ELF-1 (cell line): ENCODE measurements at regions not wholly inside any gene's neighbourhood (a gene's known extent, or its start where the extent isn't known, plus 50 kb on each side); places are given as distances from the start of the nearest gene placed in this dataset.
"Not testable (repeated sequence)": the region's sequence is repeated elsewhere in the genome, so short reads cannot be mapped to it uniquely, and the experiment has no call there.

Source experiments
- DNase-seq: peaks from one replicate; pipeline ENCODE4 v3.0.0-alpha.2; 2016; ENCODE audit warnings: low read depth, low spot score

DNA sequence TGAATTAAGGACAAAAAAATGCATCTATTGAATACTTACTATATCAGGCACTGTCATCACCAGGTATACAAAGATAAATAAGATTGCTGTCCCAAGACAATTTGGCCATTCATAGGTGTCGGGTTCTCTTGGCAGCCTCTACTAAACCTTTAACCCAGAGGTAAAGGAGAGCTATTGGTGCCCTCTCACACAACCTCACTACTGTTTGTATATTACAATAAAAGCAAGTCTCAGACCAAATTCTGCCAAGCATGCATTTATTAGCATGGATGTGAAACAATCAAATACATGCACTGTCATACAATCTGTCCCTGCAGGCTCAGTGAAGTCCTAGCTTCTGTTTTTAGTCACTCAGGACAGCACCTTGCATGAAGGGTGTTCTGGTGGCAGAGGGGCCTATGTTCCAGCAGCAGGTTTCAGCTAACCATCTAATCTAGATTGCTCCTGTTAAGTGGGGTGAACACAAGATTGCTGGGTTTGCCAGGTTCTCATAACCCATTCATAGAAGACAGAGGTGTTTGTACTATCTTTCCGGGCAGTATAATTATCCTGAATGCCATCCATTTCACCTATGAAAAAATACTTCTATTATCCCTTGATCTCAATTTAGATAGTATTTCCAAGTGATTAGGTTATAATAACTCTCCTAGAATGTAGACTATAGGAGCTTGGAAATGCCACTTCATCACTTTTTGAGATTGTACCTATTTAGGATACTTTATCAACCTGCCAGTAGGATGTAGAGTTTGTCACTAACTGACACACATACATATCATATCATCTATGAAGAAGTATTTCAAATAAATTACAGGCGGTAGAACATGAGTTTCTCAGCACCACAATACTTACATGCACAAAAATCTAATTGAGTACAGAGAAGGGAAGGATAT is 254.0 kb upstream of the KRR1 start:
- DNase-seq = no peak

DNA sequence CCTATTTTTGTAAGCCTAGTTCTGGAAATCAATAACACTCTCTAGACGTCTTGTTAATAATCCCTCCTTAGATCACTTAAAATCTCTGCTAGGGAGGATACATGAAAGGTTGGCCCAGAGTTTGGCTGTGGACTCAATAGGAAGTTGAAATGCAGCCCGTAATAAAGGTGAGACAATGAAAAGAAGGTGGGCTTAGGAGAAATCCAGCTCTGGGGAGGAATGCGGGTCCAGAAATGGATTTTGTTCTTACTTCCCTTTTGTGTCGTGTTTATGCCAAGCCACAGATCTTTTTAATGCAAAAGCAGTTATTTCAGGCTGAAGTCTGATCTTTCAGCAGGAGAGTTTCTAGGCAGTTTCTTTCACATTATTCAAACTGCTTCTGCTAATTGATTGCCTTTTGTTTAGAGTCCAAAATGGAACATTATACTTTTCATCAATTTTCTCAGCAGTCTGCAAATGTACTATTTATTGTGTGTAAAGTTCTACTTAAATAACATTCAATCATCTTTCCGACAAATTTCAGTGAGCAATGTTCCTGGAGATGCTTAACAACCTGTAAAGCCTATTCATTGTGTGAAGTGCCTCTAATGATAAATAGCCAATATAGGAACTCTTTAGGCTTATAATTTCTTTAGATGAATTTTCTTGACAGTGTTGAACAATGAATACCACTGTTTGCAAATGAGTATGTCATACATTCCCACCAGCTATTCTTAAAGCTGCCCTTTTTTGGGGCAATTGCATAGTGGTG is 252.9 kb upstream of the KRR1 start:
- DNase-seq = no peak

DNA sequence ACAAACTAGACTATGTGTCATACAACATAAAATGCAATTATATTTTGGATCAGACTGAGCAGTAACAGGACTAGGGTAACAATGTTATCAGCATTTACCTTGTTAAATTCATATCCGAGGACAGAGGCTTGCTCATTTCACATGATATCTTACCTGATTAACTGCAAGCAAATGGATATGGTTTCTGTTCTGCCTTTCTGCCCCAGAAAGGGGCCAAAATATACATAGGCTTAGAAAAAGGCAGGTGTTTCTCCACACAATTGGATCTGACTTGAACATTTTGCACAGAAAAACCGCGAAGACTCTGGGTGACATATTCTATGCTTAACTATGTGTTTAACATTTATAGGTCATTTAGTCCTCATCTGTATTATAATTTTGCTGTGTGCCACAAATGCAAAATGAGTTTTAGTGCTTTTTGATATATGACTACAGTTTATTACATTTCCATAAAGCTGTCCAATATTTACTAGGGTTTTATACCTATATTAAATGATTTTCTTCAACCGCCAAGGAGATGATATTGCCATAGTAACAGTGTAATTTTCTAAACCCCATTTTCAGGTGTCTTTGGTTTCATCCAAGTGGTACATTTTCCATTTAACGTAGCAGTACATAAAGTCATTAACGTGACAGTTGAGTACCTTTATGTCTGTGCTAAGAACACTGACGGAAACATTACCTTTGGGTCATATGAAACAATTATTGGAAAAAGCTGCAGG is 249.3 kb upstream of the KRR1 start:
- DNase-seq = no peak

DNA sequence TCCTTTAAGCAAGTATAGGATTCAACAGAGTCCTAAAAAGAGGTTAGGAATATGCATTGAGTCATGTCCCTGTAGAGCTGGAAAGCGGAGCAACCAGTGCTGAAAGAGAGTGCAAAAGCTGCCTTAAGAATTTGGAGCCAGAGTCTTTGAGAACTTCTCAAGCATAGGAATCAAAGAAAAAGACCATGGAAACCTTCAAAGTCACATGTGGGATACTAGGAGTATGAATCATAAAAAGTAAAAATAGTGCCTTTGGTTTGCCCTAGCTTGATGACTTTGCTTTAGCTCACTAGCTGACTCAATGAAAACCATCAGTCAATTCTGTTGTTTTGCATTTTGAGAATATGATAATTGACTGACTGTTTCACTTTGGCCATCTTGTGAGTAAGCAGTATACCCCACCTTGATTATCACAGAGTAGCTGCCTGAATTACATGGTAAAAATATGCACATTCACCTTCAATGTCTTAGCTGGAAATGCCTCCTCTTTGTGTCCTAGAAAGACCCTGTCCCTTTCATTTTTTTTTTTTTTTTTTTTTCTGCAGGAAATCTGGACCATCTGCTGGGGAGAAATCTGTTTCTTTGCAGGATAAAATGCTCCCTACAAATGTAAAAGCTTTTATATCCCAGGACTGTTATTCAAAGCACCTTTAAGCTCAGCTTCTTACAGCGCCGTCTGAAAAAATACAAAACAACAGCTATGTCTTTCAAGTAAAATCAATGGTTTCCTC is 248.6 kb upstream of the KRR1 start:
- no peak for DNase-seq

DNA sequence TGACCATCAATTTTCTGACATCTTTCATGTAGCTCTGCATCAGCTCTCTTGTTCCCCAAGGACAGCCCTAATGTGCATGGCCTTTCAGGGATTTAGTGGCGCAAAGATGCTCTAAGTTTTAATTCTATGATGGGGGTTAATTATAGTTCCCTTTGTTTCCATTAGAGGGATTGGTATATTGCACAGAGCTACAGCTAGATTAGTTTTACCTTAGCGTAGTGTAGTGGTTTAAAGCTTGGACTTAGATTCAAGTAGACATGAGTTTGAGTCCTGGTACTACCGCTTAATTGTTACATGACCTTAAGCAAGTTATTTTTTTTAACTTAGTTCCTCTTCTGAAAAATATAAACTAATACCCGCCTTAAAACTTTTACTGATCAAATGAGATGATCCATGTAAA is 247.8 kb upstream of the KRR1 start:
- no peak for DNase-seq

DNA sequence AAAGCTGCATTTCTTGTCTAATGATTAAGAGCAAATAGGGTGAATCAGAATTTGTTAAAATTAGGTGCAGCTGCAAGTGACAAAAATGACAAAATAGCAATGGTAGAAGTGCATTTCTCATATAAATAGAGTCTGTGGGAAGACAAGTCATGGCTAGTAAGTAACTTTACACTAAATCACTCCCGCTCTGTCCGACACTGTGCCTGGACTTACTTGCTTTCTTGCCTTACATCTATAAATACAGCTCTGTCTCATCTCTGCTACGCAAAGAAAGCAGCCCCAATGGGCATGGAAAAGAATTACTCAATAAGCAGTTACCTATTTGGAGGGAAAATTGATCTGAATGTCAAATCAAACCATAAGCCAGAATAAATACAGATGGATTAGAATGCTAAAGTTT is 245.4 kb upstream of the KRR1 start:
- no peak for DNase-seq

DNA sequence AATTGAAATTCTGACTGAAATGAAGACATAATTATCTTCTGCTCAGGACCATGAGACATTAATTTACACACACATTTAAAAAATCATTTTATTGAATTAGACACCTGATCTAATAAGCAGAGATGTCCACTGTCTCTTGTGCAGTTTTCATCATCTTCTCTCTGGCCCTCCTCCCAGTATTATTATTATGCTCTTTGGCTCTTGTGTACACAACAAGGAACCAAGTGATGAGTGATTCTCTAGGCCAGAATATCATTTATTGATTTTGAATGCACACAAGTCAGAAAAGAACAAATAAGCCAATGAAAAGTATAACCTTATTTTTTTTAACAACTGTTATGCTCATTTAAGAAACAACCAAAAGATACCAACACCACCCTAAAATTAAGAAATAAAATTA is 244.7 kb upstream of the KRR1 start:
- no peak for DNase-seq

DNA sequence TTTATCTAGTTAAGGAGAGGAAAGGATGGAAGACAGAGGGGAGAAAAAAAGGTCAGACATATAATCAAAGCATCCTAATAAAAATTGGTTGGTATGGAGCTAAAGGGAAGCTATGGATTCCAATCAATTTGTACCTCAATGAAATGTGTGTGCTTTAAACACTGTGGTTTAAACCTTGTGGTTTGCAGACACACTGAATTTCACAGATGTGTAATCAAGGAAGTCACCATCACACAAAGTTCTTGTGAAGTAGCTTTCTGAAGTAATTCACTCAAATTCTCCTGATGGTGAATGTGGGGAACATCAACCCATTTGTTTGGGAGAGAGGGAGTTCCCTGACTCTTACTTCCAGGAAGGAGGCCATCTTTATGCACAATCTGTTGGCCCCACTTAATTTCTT is 243.3 kb upstream of the KRR1 start:
- DNase-seq = no peak

DNA sequence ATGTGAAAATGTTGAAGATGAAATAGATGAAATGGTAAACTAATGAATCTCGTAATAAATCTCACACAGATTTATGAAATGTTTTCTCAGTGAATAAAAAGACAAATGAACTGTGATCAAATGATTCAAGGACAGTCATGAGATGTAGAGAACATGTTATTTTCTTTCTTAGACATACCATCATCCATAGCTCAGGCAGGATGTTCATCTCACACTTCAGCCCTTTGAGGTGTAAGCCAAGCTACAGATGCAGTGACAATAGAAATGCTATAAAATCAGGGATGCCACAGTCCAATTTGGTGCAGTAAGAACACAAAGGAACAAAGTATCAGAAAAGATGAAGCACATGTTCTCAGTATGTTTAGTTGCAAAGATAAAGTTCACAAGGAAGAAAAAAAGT is 242.7 kb upstream of the KRR1 start:
- DNase-seq = no peak

DNA sequence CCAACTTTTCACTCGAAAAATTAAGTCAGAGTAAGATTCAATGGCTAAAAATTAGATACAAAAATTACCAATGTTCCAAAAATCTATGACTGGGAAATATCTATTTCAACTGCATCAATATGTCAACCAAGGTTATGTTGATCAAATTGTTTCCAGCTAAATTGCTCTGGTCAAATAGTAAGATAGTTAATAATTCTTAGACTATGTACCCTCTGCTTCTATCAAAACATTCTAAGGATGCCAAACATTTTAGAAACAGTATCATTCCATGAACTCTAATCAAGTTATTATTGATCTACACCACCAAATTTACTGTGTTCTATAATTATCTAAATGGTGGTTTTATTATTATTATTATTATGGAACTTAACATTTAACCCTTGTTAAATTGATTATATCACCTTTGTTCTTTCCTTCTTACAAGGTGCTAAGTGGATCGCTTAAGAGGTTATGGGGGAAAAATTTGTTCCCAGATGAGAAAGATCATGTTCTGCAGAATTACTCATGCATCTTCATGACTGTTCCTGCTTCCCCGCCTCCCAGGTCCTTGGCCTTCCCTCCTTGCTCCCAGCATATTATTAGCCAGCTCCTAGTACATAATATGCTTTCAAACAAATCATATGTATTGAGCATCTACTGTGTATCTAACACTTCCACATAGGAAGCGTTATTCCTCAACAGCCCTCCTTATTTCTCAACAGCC is 240.5 kb upstream of the KRR1 start:
- DNase-seq = no peak

DNA sequence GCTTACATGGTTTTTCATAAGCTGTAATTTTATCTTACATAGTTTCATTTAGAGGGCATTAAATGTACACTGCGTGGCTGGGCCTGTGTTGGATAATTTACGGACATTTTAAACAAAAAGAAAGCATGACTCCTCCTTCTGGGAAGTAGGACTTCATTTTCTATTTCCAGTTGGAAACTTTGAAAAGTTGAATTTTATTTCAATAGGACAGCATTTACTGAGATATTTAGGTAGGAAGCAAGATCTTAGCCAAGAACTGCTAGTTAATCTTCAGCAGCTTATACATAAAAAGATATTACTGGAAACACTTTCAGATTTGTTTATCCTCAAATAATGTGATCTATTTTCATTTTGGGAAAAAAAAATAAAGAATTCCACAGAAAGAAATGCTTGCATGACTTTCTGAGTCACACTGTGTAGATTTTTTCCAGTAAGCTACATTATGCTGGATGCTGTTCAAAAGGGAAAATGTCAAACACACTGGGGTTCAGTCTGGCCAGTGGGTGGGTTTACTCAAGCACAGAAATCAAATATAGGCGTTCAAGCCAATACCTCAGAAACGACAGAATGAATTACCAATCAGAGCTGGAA is 239.4 kb upstream of the KRR1 start:
- no peak for DNase-seq

DNA sequence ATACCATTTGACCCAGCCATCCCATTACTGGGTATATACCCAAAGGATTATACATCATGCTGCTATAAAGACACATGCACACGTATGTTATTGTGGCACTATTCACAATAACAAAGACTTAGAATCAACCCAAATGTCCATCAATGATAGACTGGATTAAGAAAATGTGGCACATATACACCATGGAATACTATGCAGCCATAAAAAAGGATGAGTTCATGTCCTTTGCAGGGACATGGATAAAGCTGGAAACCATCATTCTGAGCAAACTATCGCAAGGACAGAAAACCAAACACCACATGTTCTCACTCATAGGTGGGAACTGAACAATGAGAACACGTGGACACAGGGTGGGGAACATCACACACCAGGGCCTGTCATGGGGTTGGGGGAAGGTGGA is 237.6 kb upstream of the KRR1 start:
- DNase-seq = not testable (repeated sequence)

DNA sequence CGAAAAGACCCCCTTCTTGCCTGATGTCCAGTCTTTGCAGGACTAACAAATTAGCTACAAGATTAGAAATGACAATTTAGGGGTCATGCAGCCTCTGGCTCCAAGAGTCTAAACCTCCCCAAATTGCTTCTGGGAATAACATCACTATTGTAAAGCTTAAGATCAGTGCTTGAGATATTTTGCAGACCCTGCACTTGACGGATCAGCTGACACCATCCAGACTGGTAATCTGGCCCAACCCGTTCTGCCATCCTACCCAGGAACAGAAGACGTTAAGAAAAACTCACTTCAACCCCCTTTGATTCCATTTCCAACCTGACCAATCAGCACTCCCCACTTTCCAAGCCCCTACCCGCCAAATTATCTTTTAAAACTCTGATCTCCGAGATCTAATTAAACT is 236.7 kb upstream of the KRR1 start:
- peak; percentile 26 for DNase-seq

DNA sequence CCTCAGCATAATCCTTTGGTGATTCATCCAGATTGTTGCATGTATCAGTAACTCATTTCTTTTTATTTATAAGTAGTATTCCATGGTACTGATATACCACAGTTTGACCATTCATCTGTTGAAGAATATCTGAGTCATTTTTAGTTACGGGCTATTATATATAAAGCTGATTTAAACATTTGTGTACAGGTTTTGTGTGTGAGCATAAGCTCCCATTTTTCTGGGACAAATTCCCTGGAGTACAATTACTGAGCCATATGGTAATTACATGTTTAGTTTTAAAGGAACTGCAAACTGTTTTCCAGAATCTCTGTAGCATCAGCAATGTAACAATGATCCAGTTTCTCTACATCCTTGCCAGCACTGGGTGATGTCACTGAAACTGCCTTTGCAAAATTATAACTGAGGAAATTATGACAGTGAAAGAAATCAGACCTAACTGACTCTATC is 236.2 kb upstream of the KRR1 start:
- no peak for DNase-seq

DNA sequence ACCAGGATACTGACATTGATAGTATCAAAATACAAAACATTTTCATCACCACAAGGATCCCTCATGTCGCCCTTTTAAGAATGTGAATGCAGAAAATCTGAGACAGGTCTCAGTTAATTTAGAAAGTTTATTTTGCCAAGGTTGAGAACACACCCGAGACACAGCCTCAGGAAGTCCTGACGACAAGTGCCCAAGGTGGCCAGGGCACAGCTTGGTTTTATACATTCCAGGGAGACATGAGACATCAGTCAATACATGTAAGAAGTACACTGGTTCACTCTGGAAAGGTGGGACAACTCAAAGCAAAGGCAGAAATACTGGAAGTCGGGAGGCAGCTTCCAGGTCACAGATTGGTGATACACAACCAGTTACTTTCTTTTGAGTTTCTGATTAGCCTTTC is 235.2 kb upstream of the KRR1 start:
- DNase-seq = no peak

DNA sequence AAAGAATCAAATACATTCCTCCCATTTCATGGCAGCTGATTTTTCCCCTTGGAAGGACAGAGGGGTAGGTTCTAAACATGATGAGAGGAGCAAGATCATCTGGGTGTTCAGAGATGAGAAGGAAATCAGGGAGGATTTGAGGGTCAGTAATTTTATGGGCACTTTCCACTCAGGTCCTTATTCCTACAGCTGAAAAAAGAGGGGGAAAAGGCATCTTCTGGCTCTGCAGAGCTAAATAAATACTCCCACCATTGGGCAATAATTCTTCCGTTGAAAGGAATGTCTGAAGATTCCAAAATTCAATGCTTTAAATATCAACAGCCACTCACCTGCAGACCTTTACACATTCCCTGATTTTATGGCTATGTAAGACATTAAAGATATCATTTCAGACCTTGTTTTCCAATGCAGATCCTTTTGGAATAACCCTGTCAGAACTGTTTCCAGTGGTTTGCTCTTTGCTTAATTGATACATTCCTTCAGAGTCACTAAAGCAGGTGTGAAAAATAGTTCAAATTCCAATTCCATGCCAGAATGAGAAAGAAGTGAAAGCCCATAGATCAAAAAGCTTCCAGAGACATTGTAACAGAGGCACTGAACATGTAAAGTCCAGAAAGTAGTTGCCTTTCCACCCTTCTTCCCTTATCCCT is 233.3 kb upstream of the KRR1 start:
- no peak for DNase-seq

DNA sequence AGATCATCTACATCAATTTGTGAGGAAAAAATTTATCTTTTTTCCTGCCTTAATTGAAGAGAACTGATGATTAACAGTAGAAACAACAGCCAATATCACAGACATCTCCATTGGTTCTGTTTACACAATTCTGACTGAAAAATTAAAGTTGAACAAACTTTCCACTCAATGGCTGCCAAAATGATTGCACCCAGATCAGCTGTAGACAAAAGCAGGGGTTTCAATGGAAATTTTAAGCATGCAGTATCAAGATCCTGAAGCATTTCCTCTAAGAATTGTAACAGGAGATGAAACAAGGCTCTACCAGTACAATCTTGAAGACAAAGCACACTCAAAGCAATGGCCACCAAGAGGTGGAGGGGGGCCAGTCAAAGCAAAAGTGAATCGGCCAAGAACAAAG is 231.6 kb upstream of the KRR1 start:
- DNase-seq = no peak

DNA sequence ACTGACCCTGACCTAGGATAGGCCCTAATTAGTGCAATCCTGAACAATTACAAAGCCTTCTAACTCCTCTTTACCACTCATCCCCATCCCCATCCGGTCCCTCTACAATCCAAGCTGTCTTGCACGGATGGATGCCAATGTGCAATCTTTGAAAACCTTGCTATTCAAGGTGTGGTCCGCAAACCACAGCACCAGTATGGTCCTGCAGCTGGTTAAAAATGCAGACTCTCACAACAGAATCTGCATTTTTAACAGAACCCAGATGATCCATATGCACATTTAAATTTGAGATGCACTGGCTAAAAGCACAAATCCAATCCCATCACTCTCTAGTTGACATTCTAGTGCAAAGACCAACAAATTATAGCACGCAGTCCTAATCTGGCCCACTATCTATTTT is 230.6 kb upstream of the KRR1 start:
- DNase-seq = no peak

DNA sequence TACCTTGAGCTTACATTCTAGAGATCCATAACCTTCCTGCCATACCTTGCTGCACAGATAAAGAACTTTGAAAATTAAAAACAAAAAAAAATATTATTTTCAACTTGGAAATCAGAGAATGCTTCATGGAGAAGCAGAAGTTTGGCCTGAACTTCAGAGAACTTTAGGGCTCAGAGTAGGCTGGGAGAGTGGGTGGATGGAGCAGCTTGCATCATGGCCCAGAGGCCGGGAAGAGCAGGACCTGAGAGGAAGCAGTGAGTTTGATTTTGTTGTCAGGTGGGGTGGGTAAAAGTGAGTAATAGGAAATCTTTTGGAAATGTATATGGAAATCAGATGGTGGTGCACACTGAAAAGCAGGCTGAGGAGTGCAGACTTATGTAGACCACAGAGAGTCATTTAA is 228.5 kb upstream of the KRR1 start:
- no peak for DNase-seq

DNA sequence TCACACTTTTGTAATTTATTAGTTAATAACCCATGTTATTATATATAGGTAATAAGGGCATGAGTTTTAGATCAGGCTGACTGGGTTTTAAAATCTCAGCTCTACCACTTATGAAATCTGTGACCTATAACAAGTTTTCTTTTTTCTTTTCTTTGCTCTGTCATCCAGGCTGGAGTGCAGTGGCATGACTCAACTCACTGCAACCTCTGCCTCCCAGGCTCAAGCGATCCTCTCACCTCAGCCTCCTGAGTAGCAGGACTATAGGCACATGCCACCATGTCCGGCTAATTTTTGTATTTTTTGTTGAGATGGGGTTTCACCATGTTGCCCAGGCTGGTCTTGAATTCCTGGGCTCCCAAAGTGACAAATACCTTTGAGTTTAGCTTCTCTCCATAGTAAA is 227.7 kb upstream of the KRR1 start:
- not testable (repeated sequence) for DNase-seq
